ENCODE measurements at regions not wholly inside any gene's neighbourhood (a gene's known extent, or its start where the extent isn't known, plus 50 kb on each side); places are given as distances from the start of the nearest gene placed in this dataset.

- H3K4me3 ChIP-seq = no peak overlapping the region
- H3K27me3 ChIP-seq (replicated peaks) = no peaks in the 10 kb centered on the region
- peaks cover 40% of the 10 kb centered on the region for H3K4me1 ChIP-seq (replicated peaks)
- peak in 1 of 2 experiments; percentile 61 for DNase-seq (ENCODE audit: low read depth in 1 of 2, low spot score in 2 of 2)
- H3K9me3 ChIP-seq (replicated peaks) = no peaks in the 10 kb centered on the region
- H3K36me3 ChIP-seq = no peaks in the 10 kb centered on the region
- H3K27ac ChIP-seq = no peak overlapping the region
Measured at GRCh38 chr7:22582863-22583622, 83.1 kb upstream of the STEAP1B start.

- no peak overlapping the region for H3K27ac ChIP-seq
- peaks cover 39% of the 10 kb centered on the region for H3K4me1 ChIP-seq (replicated peaks)
- no peaks in the 10 kb centered on the region for H3K36me3 ChIP-seq
- no peak overlapping the region for H3K4me3 ChIP-seq
- DNase-seq (ENCODE audit: low read depth in 1 of 2, low spot score in 2 of 2) = no peak
- H3K27me3 ChIP-seq (replicated peaks) = no peaks in the 10 kb centered on the region
- H3K9me3 ChIP-seq (replicated peaks) = no peaks in the 10 kb centered on the region
Measured at GRCh38 chr7:22581099-22581498, 81.1 kb upstream of the STEAP1B start.

DNA sequence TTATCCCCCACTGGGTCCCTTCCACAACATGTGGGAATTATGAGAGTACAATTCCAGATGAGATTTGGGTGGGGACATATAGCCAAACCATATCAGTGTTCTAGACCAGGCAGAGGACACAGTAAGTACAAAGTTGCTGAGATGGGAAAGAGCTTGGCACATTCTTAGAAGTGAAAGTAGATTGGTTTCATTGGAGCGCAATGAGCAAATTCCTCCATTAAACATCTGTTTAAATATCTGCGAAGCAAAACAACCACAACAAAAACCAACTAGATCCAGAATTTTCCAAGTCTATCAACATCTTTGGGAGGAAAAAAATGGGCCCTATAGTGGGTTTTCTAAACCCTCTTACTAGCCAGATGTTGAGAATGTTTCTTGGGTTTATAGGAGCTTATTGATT is 80.0 kb upstream of the STEAP1B start:
- no peak for DNase-seq (ENCODE audit: low read depth in 1 of 2, low spot score in 2 of 2)
- Histone ChIP-seq H3K27ac (no peak overlapping the region), H3K27me3 (replicated peaks) (no peaks in the 10 kb centered on the region), H3K9me3 (replicated peaks) (no peaks in the 10 kb centered on the region), H3K4me3 (no peak overlapping the region), H3K36me3 (no peaks in the 10 kb centered on the region), H3K4me1 (replicated peaks) (peaks cover 39% of the 10 kb centered on the region)

DNA sequence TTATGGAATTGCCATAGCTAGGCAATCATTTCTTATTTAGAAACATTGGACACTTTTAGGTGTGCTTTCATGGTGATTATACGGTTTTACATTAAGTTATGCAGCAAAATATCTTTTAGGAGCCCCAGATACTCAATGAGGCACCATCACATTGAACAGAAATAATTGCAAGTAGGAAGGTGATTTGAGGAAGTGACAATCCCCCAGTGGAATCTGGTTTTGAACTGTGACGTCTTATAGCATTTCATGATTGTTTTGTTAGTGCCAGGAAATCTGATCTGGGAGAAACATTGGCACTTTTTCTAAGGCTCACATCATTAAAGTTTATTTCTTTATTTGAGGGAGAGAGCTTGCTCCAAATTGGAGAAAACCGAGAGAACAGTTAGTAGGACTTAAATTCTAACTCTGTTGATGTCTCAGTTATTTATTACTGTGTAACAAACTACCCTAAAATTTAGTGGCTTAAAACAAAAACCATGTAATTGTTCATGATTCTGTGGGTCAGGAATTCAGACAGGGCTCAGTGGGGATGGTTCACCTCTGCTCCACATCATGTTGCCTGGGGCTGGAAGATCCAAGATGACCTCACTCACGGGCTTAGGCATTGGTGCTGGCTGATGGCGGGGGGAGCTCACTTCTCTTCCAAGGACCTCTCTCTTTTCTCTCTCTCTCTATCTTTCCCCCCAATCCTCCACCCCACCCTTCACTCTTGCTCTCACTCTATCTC is 78.2 kb upstream of the STEAP1B start:
- H3K4me3 ChIP-seq = no peak overlapping the region
- no peaks in the 10 kb centered on the region for H3K27me3 ChIP-seq (replicated peaks)
- peak overlapping the region; percentile 76 for H3K27ac ChIP-seq
- peaks cover 31% of the 10 kb centered on the region for H3K4me1 ChIP-seq (replicated peaks)
- DNase-seq (ENCODE audit: low read depth in 1 of 2, low spot score in 2 of 2) = no peak
- no peaks in the 10 kb centered on the region for H3K36me3 ChIP-seq
- no peaks in the 10 kb centered on the region for H3K9me3 ChIP-seq (replicated peaks)

DNA sequence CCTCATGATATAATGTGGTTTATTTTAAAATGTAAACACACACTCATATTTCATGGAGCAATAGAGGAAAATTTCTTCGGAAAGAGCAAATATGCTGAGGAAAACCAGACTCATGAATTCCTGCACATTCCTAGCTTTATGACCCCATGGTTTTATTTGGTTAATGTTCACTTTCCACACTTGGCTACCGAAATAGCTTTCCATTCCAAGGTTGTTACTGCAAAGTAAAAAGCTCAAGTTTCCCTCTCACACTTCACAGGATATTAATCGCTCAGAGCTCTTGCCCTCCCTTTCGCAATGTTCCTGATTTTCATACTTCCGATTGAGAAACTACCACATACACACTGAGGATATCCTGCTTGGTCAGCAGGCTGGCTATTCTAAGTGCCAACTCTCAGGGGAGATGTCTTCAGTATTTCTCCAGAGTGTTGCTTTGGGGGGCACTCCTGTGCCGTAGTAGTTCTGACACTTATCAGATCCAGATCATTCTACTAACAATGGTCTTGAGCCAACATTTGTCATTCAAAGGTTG is 77.5 kb upstream of the STEAP1B start:
- no peak for DNase-seq (ENCODE audit: low read depth in 1 of 2, low spot score in 2 of 2)
- Histone ChIP-seq H3K27me3 (replicated peaks) (no peaks in the 10 kb centered on the region), H3K27ac (peak overlapping the region; percentile 76), H3K9me3 (replicated peaks) (no peaks in the 10 kb centered on the region), H3K4me1 (replicated peaks) (peaks cover 33% of the 10 kb centered on the region), H3K4me3 (no peak overlapping the region), H3K36me3 (no peaks in the 10 kb centered on the region)

GRCh38 chr7:22576612-22577469 is 76.9 kb upstream of the STEAP1B start:
- no peaks in the 10 kb centered on the region for H3K27me3 ChIP-seq (replicated peaks)
- H3K36me3 ChIP-seq = no peaks in the 10 kb centered on the region
- no peaks in the 10 kb centered on the region for H3K9me3 ChIP-seq (replicated peaks)
- no peak overlapping the region for H3K4me3 ChIP-seq
- H3K4me1 ChIP-seq (replicated peaks) = peaks cover 40% of the 10 kb centered on the region
- peak overlapping the region; percentile 76 for H3K27ac ChIP-seq
- DNase-seq (ENCODE audit: low read depth in 1 of 2, low spot score in 2 of 2) = no peak

GRCh38 chr7:22574754-22575520 is 74.9 kb upstream of the STEAP1B start:
- Histone ChIP-seq H3K9me3 (replicated peaks) (no peaks in the 10 kb centered on the region), H3K4me3 (no peak overlapping the region), H3K27me3 (replicated peaks) (no peaks in the 10 kb centered on the region), H3K36me3 (no peaks in the 10 kb centered on the region), H3K4me1 (replicated peaks) (peaks cover 53% of the 10 kb centered on the region), H3K27ac (no peak overlapping the region)
- DNase-seq (ENCODE audit: low read depth in 1 of 2, low spot score in 2 of 2) = no peak

DNA sequence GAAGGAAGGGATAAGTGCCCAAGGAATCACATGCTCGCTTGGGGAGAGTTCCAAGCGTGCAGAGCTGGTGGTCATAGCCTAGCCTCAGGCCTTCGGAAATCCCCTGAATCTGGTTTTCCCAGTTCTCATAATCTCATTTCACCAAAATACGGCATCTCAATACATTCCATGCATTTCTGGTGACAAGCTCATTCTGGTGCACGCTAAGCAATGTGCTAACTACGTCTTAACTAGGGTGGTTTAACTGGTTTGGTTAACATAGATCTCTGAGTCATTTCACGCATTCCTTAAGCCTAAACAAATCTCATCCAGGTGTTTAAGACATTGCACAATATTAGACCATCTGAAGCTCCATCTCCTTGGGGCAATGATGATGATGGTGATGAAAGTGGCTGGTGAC is 72.9 kb upstream of the STEAP1B start:
- peak; percentile 75 to 79 for DNase-seq (ENCODE audit: low read depth in 1 of 2, low spot score in 2 of 2)
- no peak overlapping the region for H3K4me3 ChIP-seq
- peak overlapping the region; percentile 92 for H3K27ac ChIP-seq
- peaks cover 50% of the 10 kb centered on the region for H3K4me1 ChIP-seq (replicated peaks)
- H3K36me3 ChIP-seq = no peaks in the 10 kb centered on the region
- H3K27me3 ChIP-seq (replicated peaks) = no peaks in the 10 kb centered on the region
- H3K9me3 ChIP-seq (replicated peaks) = no peaks in the 10 kb centered on the region

DNA sequence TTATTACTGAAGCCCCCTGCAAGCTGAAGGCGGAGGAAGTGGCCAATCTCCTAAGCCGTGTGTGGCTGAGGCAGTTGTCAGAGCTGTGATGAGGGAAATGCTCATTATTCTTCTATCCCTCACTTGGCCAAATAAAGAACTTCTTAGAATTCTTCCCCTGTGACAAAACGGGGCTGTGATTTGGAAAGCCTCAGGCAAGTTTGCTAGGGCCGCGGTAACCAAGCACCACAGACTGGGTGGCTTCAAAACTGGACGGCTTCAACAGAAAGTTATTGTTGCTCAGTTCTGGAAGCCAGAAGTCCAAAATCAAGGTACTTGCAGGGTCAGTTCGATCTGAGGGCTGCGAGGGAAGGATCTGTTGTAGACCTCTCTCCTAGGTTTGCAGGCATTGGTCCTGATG is 72.3 kb upstream of the STEAP1B start:
- Histone ChIP-seq H3K4me1 (replicated peaks) (peaks cover 43% of the 10 kb centered on the region), H3K27me3 (replicated peaks) (no peaks in the 10 kb centered on the region), H3K27ac (peak overlapping the region; percentile 92), H3K9me3 (replicated peaks) (no peaks in the 10 kb centered on the region), H3K36me3 (no peaks in the 10 kb centered on the region), H3K4me3 (no peak overlapping the region)
- peak; percentile 55 to 60 for DNase-seq (ENCODE audit: low read depth in 1 of 2, low spot score in 2 of 2)

- Histone ChIP-seq H3K9me3 (replicated peaks) (no peaks in the 10 kb centered on the region), H3K4me3 (no peak overlapping the region), H3K4me1 (replicated peaks) (peaks cover 38% of the 10 kb centered on the region), H3K36me3 (no peaks in the 10 kb centered on the region), H3K27me3 (replicated peaks) (no peaks in the 10 kb centered on the region), H3K27ac (peak overlapping the region; percentile 92)
- DNase-seq (ENCODE audit: low read depth in 1 of 2, low spot score in 2 of 2) = no peak
Measured at GRCh38 chr7:22571766-22572165, 71.8 kb upstream of the STEAP1B start.

DNA sequence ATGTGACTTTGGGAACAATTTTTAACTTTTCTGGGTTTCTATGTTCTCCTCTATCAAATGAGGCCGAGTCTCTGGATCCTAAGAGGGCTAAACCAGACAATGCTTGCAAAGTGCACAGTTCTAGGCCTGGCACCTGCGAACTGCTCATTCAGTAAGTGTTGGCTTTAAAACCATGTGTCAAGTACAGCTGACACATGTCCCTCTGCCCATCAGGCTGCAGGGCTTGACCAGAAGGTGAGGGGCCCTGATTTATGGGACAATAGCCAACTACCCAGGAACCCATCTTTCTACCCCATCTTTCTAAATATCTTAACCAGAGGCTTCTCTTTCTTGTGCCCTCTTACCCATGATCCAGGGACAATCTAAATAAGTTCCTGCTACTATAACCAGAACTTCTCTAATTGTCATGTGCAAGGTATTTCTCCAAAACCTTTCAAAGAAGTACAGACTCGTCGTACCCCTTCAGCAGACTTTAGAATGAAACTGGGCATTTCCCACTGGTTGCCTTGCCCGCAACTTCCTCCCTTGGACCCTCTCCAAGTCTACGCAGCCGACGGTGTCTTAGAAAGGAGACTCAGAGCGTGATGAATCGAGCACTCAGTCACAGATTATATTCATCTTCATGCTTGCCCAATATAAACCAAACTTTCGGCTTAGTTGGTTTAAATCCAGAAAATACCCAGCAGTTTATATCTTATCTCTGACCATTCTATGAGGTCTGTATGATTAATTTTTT is 69.8 kb upstream of the STEAP1B start:
- DNase-seq (ENCODE audit: low read depth in 1 of 2, low spot score in 2 of 2) = no peak
- Histone ChIP-seq H3K4me1 (replicated peaks) (peaks cover 53% of the 10 kb centered on the region), H3K36me3 (no peaks in the 10 kb centered on the region), H3K27me3 (replicated peaks) (no peaks in the 10 kb centered on the region), H3K27ac (no peak overlapping the region; the same call in 1 of the 2 replicates), H3K9me3 (replicated peaks) (no peaks in the 10 kb centered on the region), H3K4me3 (no peak overlapping the region)

DNA sequence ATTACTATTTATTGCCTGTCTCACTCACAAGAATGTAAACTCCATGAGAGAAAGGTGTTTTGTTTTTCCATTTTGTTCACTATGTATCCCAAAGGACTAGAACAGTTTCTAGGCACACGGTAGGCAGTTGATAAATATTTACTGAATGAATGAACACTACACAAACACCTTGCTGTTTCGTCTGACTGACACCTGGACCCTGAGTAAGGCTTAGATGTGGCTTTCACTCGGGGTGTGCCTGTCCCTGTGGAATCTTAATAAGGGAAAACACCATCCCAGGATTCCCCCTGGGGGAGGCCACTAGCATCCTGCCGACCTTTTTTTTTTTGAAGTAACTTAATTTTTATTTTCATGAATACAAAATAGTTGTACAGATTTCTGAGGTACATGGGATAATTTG is 66.6 kb upstream of the STEAP1B start:
- H3K27ac ChIP-seq = no peak overlapping the region
- no peaks in the 10 kb centered on the region for H3K36me3 ChIP-seq
- no peak for DNase-seq (ENCODE audit: low read depth in 1 of 2, low spot score in 2 of 2)
- H3K27me3 ChIP-seq (replicated peaks) = no peaks in the 10 kb centered on the region
- H3K9me3 ChIP-seq (replicated peaks) = no peaks in the 10 kb centered on the region
- H3K4me3 ChIP-seq = no peak overlapping the region
- H3K4me1 ChIP-seq (replicated peaks) = peaks cover 64% of the 10 kb centered on the region

Data from SJSA1 (cell line).